Spleen (tissue), 7 donors: ENCODE measurements at regions not wholly inside any gene's neighbourhood (a gene's known extent, or its start where the extent isn't known, plus 50 kb on each side); places are given as distances from the start of the nearest gene placed in this dataset.

Source experiments
- POLR2A ChIP-seq, 3 donors: fragments of 450-650 bp; IDR thresholded peaks; one replicate each; pipeline ENCODE4 v1.5.1; 2017; ENCODE audit warnings: antibody characterized with exemption in 3 of 3, mild to moderate bottlenecking in 1 of 3
- POLR2AphosphoS5 ChIP-seq, 3 donors: sonication (generic); formaldehyde crosslinking; IDR thresholded peaks; one replicate each; pipeline ENCODE4 v1.5.1; 2017; ENCODE audit warnings: antibody characterized with exemption in 3 of 3
- TF ChIP-seq, protein P1 (sequence below), 11 experiments: fragments of 200-600 bp in 7 of 11; fragments of 450-650 bp in 4 of 11; sonication (generic) in 4 of 11; IDR thresholded peaks in 8 of 11; conservative IDR thresholded peaks in 3 of 11; 1 replicate in 7 of 11; 2 replicates in 4 of 11; pipeline versions ENCODE4 v1.4.0 to v1.8.0; 2016 to 2021; ENCODE audit warnings: antibody characterized with exemption in 11 of 11, inconsistent platforms in 4 of 11, mild to moderate bottlenecking in 1 of 11
- donor health status: DM: no; HTN: no; CAD: no; lungs with moderate emphysema.
- donor health status: DM: no; HTN: no; CAD: no.
- donor health status: DM: no; HTN: no; CAD: no.

DNA sequence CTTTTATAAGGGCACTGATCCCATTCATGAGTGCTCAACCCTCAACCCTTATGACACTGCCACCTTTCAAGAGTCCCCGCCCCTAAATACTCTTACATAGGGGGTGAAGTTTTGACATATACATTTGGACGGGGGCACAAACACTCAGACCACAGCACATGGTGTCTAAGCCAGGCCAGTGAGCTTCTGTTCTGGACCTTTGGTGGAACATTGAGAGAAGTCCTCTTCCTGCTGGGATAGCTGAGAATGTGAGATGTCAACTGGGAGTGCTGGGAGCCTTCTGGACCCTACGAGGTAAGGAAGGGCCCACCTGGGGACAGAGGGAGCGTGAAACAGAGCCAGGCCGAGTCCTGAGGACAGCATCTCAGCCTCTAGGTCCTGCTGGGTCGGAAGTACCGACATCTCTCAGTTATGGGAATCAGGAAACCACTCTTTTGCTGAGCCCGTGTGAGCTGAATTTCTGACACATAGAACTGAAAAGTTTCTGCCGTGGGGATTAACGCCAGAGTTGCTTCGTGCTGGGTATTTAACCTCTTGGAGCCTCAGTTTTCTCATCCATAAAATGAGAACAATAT, 114.9 kb downstream of the PDCL3 start:
- TF ChIP-seq, protein P1, sequence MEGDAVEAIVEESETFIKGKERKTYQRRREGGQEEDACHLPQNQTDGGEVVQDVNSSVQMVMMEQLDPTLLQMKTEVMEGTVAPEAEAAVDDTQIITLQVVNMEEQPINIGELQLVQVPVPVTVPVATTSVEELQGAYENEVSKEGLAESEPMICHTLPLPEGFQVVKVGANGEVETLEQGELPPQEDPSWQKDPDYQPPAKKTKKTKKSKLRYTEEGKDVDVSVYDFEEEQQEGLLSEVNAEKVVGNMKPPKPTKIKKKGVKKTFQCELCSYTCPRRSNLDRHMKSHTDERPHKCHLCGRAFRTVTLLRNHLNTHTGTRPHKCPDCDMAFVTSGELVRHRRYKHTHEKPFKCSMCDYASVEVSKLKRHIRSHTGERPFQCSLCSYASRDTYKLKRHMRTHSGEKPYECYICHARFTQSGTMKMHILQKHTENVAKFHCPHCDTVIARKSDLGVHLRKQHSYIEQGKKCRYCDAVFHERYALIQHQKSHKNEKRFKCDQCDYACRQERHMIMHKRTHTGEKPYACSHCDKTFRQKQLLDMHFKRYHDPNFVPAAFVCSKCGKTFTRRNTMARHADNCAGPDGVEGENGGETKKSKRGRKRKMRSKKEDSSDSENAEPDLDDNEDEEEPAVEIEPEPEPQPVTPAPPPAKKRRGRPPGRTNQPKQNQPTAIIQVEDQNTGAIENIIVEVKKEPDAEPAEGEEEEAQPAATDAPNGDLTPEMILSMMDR (IDR thresholded peaks at IDR 0.05 in 8 of 11, conservative IDR thresholded peaks at IDR 0.05 in 3 of 11) = no peak
- no peak for TF ChIP-seq POLR2A (IDR thresholded peaks at IDR 0.05)
- TF ChIP-seq POLR2AphosphoS5 (IDR thresholded peaks at IDR 0.05) = no peak
